GM19238 (cell line): ENCODE measurements at regions not wholly inside any gene's neighbourhood (a gene's known extent, or its start where the extent isn't known, plus 50 kb on each side); places are given as distances from the start of the nearest gene placed in this dataset.

Experiments
- DNase-seq: peaks from one replicate; pipeline ENCODE4 v3.0.0; 2011; ENCODE audit warnings: low spot score; ENCODE audit not compliant: insufficient read length

DNA sequence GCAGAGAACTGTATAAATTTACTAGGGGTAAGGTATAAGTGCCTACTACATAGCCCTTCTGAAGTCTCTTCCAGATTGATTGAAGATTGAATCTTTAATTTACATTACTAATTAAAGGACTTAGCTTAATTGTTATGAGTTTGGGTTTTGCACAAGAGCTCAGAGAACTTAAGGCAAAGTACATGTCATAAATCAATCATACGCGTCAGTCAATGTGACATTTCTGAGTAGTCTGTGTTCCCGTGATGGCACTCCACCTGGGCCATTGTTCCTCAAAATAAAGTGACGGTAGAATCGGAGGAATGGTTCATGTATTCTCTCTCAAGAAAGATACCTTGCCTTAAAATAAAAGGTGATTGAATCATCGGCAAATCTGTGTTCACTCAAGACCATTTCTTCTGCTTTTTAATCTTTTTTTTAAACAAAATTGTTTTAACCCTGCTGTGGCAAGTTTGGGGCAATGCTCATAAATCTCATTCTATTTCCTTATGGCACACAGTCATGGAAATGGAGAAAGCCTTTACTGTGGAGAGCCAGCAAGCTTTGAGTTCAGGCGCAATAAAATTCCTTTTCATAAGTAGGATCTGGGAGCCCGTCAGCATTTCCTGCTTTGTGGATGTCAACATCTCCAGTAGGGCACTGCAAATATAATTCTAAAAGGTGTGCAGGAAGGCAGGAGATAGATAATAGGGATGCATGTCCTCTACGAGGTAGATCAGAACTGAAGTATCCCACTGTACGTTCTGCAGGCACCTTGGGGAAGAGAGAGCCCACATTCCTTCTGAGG, 427.4 kb downstream of the GATA3 start:
- no peak for DNase-seq

DNA sequence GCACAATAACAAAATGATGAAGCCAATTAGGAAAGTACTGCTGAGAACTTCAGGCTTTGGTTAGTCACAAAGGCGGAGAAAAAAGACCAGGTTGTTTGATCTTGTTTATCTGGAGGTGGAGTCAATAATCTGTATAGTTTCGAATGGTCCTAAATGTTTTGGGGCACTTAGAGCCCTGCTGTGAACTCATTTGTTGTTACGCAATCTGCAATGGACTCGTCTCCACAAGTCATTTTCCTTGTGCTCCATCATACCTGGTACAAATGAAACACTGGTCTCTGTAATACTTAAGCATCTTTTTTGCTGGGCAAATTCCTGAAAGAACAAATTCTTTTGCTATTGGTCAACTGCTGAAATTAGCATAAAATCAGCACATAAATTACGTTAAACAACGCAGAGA, 430.5 kb downstream of the GATA3 start:
- DNase-seq, result no peak

DNA sequence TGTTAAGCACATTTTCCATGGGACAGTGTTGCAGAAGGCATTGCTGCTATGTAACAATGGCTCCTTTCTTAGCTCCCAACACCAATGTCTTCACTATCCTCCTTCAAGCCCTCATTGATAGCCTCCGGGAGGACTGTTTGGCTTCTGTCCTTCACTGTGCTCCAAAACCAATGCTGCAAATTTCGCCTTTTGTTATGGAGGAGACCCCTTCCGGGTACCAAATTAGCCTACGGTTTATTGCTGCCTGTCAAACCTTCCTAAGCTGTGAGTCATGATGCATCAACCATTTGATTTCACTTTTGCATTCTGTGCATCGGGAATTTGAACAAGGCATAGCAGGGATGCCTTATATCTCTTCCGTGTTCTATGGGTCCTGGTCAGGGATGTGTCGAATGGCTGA, 432.9 kb downstream of the GATA3 start:
- no peak for DNase-seq

DNA sequence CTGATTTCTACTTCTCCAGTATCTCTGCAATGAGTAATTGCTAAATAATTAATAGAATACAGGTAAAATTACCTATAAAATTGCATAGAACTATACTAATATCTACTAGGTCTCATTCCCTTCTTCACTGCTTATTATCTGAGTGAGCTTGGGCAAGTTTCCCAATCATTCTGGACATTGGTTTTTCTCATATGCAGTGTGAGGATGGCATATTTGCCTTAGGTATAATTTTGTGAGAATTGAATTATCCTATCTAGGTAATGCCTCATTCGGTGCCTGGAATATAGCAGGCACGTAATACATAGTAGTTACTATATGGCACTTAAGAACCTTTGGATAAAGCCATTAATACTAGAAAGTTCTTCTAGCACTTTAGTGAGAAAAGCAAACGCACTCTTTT, 434.7 kb downstream of the GATA3 start:
- no peak for DNase-seq

DNA sequence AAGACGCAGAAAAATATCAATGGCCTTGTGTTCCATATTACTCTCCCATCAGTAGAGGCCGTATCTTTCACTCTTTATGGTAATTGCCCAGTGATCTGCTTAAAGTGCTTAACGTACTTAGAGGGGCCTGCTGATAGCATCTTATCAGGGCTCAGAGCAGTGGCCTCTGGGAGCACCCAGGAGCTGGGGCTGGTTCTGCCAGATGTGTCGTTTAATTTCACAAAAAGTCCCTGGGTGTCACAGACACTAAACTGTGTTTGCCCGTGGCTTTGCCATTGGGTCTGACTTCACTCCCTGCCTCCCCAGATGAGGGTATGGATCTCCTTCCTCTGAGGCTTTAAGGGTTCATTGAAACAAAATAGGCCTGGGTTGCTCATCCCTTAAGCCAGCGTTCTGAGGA, 435.3 kb downstream of the GATA3 start:
- DNase-seq, result no peak

DNA sequence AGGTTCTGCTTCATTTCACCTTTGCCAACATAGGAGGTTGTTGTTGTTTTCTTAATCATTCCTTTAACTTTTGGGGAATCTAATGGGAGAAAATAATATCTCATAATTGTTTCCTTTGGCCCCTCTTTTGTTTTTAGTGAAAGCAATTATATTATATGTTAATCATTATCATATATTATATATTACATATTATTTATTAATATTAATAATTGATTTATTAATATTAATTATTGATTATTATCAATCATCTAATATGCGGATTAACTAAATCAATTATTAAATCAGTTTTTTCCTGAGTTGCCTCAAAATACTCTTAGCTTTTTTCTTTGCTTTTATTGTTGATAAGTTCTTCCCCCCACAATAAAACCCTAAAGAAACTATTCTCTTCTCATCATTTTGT, 443.8 kb downstream of the GATA3 start:
- no peak for DNase-seq

DNA sequence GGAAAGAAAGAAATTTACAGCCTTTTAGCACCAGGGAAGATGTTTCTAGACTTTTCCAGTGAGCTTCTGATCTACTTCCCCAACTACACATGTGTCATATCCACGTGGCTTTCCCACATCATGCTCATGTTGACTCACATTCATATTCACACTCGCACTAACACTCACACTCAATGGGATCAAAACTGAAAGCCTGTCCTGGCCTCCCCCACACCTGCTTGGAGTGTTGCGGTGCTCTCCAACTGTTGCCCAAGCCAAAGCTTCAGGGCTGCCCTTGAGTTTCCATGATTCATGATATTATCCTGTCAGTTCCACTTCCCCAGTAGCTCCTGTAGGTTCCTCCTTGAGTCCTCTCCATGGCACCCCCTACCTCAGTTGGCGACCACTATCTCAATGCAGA, 444.4 kb downstream of the GATA3 start:
- DNase-seq, result no peak

DNA sequence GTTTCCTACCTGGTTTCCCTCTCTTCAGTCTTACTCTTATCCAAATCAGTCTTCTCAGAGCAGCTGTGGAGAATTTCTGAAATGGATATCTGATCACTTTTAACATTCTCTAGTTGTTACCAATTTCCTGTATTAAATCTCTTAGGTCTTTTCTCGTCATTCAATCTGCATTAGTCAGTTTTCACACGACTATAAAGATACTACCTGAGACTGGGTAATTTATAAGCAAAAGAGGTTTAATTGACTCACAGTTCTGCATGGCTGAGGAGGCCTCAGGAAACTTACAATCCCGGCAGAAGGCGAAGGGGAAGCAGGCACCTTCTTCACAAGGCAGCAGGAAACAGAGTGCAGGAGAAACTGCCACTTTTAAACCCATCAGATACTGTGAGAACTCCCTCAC, 444.8 kb downstream of the GATA3 start:
- DNase-seq, result no peak

DNA sequence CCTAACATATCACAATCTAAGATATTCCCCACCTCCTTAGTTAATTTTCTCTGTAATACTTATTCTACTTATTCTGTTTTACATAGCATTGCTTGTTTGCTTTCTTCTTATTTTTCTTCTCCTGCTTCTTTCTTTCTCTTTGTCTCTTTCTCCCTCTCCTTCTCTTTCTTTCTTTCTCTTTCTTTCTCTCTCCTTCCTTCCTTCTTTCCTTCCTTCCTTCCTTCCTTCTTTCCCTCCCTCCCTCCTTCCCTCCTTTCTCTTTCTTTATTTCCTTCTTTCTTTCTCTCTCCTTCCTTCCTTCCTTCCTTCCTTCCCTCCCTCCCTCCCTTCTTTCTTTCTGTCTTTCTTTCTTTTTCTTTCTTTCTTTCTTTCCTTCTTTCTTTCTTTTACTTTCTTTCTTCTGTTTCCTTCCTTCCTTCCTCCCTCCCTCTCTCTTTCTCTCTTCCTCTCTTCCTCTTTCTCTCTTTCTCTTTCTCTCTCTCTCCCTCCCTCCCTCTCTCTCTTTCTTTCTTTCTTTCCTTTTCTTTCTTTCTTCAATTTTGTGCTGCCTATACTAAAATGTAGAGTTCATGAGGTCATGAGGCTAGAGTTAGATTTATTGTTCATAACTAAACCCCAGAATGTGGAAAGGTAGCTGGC, 445.4 kb downstream of the GATA3 start:
- DNase-seq, result no peak

DNA sequence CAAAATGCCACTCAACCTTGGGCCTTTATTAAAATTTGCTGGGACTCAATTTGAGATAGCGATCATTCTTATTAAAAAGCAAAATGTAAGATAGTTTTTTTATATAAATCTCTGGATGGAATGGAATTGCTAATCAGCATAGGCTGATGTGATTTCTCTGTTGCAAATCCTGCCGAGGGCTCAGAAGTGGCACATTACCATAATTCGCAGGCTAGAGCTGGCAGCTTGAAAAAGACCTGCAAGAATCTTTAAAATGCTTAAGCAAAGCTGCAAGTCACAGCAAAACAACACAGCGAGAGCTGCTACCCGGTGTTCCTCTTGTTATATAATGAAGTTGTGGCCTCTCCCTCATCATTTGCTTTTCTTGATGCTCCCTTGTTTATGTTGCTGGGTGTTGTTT, 448.1 kb downstream of the GATA3 start:
- no peak for DNase-seq

DNA sequence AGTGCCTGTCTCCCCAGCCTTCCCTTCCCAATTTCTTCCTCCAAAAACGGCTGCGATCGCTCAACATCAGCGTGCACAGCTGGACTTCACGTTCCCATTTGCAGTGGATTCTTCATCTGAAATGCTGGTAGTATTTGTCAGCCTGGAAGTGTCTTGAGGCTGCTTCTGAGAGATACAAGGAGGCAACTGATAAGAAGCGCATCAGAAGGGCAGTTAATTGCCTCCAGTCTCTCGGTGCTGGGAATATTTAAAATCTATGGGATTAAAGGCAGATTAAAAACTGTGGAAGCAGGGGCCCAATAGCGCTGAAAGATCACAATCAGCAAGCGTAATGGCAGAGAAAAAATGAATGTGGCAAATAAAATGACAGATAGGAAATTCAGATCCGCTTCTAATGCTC, 450.0 kb downstream of the GATA3 start:
- no peak for DNase-seq

DNA sequence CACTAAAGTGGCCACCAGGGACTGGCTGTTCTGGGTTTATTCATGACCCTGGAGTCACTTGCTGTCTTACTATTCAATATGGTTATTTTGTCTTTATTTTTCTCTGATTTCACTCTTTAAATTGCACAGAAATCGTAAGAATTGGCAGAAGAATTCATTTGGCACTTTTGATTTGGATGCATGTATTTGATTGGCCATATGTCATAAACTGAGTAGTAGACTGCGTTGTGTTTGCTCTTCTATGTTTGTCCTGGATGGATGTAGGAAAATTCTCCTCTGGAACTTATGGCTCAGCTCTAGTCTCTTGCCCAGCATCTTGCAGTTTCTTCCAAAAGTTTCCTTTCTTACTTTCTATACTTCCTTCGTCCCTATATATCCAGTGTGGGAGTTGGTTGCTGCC, 452.7 kb downstream of the GATA3 start:
- DNase-seq, result no peak

DNA sequence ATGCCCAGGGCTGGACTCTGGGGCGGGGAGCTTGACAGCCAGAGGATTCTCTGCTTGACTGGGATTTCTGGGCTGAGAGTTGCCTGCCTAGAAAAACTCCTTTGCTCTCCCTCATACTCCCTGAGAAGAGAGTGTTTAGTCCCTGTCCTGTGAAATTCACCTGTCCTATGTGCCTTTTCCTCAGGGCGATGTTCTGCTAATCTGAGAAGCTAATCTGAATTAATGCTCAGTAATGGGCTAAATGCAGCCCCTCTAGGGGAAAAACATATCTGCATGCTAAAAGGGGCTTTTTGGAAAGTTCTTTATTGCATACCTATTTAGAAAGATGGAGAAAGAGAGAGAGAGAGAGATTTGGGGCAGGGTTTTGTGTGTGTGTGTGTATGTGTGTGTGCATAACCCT, 454.4 kb downstream of the GATA3 start:
- DNase-seq, result no peak

DNA sequence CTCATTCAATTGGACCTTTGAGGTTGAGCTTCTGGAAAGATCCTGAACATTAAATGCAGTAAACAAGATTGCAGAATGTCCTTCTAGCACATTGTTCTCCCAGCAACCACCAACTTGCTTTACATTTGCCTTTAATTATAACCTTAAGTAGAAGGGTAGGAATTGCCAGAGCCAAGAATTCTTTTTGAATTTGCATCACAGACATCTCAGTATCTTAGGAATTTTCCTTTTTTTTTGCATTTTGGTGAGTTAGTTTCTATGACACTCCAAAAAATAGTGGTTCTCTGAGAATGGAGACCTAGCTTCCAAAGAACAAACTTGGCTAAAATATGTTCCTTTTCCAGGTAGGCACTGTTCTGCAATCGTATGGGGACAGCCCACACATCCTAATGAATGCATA, 456.0 kb downstream of the GATA3 start:
- DNase-seq, result no peak

DNA sequence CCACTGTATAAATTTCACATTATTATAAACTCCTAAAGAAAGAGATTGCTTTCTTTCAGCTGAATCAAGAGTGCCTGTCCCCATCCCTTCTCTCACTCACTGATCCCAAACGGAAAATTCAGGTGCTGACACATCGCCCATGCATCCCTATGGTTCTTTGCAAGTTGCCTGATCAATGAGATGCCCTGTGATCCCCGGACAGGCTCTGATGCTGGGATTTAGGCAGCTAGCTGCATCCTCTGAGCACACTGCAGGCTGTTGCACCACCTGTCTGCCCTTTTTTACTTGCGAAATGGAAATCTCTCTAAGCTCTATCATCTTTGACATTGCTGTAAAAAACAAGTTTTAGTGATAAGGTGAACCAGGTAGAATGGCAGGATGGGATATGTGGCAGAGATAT, 456.5 kb downstream of the GATA3 start:
- DNase-seq, result no peak

DNA sequence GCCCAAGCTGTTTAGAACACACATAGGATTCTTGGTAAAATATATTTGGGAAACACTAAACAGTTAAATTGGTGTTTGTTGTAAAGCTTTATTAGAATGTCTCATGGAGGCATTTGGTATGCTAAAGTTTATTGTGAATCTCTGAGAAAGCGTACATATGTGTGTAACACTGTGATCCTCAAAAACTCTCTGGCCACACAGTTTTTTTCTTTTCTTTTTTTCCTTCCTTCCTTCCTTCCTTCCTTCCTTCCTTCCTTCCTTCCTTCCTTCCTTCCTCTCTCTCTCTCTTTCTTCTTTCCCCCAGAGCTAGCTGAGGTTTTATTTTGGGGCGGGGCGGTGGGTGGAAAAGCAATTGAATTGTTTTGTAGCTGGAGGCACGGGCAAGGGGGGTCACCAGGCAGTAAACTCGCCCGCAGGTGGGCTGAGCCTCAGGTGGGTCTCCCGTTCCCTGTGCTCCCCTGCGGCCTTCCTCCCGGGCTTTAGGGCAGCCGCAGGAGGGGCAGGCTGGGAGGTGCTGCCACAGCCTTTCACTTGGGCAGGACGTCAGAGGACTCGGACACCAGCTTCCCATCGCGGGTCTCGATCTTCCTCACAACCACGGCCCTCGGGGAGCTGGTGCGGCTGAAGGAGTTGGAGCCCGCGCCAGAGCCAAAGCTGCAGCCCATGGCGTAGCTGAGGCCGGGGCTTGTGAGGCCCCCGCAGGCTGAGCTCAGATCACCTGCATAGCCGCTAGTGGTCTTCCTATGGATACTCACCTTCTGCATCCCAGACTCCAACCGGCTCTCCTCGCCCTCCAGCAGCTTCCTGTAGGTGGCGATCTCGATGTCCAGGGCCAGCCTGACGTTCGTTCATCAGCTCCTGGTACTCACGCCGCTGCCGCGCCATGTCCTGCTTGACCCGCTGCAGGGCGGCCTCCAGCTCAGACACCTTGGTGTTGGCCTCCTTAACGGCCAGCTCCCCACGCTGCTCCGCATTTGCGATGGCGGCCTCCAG, 459.0 kb downstream of the GATA3 start:
- DNase-seq, result no peak

DNA sequence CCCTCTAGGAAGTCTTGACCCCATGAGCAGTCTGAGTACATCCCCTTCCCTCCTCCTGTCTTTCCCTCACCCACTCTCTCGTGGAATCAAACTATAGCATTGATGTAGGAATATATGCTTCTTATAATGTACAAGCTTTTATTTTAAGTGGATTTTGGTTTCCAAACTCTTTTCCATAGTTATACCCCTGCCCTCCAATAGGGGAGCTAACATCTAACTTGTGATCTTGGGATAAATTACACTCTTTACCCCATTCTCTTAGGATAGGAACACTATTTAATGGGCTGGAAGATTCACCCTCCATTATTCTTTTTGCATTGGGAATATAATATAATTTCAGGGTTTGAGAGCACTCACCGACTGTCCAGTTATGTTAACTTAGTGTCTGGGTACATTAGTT, 465.9 kb downstream of the GATA3 start:
- no peak for DNase-seq

DNA sequence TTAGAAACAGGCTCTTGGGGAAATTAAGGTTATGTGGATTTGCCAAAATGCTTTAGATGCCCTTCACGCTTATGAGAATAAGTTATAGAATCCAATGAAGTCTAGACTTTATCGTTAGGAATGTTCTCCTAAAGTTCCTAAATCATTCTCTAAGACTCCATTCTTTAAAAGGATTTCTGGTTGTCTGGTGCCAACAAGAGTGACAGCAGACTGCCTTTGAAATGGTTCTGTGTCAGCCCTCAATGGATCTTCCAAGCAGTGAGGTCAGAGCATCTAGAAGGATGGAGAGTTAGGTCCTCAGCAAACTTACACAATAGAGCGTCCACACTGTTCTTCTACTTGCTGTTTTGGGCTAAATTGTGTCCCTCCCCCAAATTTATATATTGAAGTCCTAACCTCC, 473.3 kb downstream of the GATA3 start:
- DNase-seq, result no peak

DNA sequence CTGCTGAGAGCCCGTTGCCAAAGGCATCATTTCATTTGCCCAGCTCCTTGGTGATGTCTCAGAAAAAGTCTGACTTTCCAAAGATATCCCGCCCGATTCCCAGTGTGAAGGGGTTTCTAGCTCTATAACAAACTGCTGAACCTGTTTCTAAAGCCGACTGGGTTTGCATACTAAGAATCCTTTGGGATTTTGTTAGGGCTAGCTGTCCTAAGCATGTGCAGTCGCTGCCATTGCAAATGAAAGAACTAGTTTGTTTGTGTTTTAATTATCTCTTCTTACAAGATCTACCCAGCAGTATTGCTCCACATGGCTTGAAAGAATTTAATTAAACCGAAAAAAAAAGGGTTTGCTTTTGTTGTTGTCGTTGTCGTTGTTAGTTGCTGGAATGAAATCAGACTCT, 476.6 kb downstream of the GATA3 start:
- DNase-seq, result no peak

DNA sequence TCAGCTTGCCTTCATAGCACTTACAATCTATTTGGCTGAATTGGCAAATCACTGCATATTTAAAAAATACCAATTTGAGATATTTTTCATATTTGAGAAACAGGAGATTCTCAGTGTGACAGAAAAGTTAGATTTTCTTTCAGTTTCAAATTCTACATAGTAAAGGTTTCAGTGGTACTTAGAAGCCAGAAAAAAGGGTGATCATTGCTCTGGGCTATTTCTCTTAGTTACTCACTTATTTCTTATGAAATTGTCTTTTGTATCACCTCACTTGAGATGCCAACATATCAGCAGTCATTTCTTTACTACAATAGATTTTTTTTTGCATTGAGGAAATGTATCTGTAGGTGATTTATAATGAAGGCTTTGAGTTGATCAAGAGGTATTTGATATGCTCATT, 478.2 kb downstream of the GATA3 start:
- DNase-seq, result no peak

DNA sequence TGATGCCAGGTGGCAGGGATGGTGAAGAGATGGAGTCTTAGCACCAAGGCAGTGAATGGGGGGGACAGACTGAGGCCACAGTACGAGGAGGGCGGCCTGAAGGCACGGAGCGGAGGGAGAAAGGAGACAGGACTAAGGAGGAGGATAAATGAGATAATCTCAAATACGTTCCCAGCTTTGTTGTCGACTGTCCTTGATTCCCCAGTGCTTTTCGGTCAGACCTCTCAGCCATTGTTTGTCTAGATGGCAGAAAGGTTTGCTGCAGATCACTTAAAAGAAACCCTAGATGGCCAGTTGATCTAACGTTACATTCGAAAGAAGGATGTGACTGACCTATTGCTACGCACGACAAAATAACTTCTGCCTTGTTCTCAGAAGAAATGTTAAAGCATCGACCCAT, 479.0 kb downstream of the GATA3 start:
- no peak for DNase-seq

DNA sequence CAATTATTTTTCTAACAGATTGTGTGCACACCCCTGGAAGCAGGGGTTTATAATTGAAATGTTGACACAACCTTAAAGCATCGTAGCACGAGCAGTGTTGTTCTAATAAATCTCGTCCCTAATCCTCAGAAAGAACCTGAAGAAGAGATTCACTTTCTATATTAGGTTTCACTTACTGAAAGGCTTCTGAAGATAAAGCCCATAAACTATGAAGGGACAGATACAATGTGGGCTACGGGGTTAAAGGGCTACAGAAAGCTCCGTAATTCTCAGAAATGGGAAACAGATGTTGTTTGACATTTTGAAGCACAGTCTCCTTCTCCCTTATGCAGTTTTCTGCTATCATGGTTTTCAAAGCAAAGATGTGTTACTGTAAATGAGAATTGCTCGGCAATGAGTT, 479.6 kb downstream of the GATA3 start:
- no peak for DNase-seq
